Activated CD4-positive, alpha-beta T cell treated with anti-CD3 and anti-CD28 coated beads for 48 hours (primary cell): ENCODE measurements at regions not wholly inside any gene's neighbourhood (a gene's known extent, or its start where the extent isn't known, plus 50 kb on each side); places are given as distances from the start of the nearest gene placed in this dataset.
"Not testable (repeated sequence)": the region's sequence is repeated elsewhere in the genome, so short reads cannot be mapped to it uniquely, and the experiment has no call there.

Experiments
- DNase-seq: peaks from one replicate; pipeline ENCODE4 v3.0.0-alpha.2; 2020

DNA sequence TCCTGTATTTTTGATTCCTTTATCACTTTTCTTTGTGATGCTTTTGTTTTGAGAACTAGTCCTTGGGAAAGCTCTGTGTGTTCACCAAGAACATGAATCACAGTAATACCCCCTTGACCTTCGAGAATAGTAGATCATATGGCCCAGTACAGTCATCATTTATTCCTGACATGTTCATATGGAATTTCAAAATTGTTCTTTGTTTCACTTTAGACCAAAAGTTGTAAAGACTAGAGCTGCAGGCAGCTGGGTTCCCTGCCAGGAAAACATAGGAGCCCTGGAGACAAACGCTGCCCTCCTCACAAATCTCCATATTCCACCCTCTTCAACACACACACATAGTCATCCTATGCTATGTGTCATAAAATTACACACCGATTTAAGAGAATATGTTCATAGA, 621.2 kb upstream of the EYS start:
- DNase-seq = no peak

DNA sequence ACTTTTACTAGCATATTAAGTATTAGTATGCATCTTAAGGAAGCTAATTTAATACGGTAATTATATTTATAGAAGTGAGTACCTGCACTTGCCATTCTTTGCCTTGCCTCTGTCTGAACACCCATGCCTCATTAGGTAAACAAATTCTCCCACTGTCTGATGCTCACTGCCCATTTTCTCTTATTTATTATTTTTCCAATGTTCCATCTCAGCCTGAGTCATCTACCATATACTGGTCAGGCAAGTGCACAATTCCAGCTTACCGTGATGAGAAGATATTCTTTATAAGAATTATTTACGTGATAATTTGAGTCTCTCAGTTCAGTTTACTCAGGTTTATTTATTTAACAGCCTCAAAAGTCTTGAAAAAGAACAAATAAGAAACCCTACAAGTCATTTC, 619.2 kb upstream of the EYS start:
- no peak for DNase-seq

DNA sequence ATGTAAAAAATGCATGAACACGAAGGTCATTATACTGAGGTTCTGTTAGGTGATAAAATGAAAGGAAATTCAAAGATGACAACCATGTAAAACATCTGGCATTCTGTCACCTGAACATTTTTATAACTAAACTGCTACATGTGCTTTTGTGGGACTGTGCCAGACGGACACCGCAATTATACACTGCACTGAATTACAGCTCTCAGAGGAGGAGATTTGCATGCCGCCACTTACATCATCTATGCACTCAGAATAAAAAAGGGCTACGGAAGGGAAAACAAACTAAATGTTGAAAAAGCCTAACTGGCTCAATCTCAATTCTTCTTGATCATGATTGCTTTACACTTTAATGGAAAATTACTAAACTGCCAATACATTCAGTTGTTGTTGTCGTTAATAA, 614.0 kb upstream of the EYS start:
- DNase-seq = no peak

DNA sequence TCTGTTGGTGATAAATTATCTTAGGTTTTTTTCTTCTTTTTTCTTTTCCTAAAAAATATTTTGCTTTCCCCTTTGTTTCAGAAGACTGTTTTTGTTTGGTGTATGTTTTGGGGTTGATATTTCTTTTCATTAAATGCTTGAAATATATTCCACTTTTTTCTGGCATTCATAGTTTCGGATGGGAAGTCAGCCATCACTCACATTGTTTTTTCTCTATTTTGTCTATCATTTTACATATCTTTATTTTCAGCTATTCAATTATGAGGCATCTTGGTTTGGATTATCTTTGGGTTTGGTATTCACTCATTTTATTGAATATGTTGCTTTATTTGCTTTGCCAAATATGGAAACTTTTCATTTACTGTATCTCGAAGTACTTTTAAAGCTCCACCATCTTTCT, 600.5 kb upstream of the EYS start:
- DNase-seq = no peak

DNA sequence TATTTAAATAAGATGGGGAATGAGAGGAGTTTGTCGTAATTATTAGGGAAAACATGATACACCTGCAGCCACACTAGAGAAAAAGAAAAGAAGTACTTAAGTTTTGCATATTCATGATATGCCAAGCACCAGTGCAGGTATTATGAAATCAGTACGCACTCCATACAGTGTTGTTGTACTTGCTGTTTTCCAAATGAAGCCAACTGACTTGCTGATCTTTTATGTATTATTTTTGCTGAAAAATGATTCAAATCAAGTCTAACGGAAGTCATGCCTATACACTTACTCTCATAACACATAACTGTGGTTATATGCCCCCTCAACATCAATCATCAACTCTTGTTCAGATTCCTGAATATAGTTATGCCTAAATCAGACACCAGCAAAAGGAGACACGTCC, 584.9 kb upstream of the EYS start:
- no peak for DNase-seq

DNA sequence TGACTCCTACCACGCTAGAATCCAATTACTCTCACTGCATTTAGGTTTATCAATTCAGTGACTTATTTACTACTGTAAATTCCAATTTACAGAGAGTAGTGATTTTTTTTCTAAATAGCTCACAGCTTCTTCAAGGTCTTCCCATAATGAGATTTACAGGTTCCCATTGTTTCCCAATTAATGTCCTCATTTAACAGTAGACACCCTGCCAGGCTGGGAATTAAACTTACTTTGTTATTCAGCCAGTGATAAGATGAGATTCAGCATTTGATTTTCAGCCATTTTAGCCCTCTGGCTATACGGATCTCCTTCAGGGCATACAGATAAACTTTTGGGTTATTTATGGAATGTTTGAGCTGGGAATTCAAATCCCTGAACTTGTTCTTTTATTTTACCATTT, 582.9 kb upstream of the EYS start:
- no peak for DNase-seq

DNA sequence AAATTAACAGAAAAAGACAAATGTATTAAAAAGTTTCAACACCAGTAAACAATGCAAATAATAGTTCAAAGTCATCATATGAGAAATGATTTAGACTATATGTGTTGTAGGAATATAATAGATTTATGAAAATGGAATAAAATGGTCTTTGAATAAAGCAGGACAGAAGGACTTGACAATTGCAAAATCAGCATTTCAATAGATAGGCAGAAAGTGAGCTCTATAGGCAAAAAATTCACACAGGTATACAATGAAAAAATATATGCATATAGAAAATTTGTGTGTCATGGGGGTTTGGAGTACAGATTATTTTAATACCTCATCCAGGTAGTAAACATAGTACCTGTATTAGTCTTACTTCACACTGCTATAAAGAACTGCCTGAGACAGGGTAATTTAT, 571.1 kb upstream of the EYS start:
- DNase-seq = no peak

DNA sequence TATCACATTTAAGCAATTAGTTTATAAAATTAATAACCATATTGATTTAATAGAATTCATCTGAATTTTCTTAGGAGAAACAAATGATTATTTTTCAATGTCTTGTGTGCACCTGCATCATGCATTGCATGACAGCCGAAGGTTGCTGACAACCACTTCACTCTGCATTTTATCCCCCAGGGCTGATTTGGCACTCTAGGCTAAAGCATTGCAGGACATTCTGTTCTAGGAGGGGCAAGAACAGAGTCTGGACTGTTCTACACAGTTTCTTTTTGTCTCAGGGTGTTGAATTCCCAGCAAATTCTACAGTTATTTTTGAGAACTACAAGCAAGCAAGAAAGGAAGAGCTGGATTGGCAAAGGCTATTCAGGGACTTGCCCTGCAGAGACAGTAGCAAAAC, 570.4 kb upstream of the EYS start:
- DNase-seq = no peak

DNA sequence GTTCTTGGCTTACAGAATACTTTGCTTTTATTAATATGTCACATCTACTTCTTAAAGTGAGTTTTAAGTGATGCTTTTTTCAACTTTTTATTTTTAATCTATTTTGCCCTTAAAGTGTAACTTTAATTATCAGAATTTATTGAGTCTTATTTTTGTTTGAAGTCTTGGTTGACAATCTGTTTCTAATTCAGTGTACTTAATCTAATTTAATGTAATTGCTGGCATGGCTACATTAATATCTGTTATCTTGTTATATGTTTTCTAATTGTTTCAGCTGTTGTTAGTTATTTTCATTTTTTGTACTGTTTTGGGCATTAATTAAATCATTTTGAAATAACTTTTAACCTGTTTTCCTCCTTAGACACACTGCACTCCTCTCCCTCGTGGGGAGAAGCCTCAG, 558.7 kb upstream of the EYS start:
- DNase-seq = no peak

DNA sequence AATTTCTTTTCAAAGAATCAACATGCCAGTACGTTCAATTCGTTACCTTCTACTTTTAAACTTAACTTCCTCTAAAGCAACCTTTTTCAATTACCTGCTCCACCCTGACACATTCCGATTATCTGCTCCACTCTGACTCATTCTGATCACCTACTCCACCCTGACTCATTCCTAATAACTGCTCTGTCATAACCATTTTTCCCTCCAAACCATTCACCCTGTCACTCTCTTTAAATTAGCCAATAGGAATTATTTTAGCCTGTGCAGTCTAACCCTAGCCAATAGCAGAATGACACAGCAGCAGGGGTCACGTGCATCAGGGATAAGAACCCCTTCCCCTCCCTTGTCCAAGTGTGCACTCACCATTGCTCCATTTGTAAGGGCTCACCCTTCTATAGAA, 557.4 kb upstream of the EYS start:
- DNase-seq = no peak

DNA sequence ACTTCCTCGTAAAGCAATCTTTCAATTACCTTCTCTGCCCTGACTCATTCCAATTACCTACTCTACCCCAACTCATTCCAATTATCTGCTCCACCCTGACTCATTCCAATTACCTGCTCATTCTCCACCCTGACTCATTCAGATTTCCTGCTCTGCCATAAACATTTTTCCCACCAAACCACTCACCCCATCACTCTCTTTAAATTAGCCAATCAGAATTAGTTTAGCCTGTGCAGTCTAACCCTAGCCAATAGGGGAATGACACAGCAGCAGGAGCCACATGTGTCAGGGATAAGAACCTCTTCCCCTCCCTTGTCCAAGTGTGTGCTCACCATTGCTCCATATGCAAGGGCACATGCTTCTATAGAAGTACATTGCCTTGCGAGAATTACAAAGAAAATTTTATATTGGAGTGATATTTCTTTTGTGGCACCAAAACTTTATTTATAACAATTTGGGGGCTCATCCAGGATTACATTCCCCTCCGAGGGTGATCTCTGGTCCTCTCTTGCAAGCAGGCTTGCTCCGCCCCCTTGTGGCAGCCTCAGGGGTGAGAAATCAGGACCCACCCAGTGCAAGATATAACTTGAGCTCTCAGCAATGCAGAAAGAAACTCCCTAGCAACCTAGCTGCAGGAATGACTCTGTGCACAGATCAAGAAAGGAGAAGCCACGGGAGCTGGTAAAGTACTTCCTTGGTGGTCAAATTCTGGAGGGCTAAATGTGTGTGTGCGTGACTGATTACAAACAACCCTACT, 551.9 kb upstream of the EYS start:
- not testable (repeated sequence) for DNase-seq

DNA sequence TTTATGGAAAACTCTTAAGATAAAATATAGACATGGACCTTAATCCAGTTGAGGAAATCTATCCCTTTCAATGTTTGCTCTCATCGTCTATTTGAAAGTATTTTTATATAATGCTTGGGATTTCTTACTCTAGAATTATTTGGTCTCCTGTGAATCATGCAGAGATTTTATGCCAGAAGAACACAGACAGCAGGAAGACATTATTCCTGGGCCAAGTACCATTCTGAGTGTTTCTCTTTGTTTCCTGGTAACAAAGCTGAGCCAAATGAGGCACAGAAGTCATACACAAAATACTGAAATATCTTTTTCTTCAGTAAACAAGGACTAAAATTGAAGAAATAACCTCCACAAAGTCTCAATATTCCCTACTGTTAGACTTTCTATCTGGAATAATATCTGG, 538.2 kb upstream of the EYS start:
- DNase-seq = no peak

DNA sequence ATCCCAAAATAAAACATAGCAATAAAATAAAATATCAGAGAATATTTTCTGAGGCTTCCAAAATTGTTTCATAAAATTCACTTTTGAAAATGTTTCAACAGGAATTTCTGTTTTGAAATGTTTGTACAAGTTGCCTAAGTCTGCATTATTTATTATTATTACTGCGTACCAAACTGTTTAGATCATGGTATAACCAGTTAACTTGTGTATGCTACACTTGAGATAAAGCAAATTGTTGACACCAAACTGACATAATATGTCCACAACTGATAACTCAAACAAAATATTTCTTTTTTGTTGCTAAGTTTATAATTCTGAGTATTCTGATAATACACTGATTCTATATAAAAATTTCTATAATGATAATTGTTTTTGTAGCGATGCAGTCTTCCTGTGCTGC, 531.8 kb upstream of the EYS start:
- DNase-seq = no peak

DNA sequence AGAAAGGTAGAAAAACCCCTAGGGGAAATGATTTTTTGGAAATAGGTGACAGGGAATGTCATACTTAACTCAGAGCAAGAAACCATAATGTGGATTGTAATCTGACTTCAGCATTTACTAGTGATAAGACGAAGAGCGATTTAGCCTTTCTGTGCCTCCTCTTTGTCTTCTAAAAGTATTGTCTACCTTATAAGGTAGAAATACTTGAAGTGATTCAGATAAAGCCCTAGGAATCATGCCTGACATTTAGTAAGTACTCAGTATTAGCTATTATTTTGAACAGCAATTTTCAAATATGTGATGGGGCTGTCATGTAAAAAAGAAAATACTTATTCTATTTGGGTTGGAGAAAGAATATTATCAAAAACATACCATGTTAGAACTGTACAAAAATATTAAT, 525.9 kb upstream of the EYS start:
- no peak for DNase-seq

DNA sequence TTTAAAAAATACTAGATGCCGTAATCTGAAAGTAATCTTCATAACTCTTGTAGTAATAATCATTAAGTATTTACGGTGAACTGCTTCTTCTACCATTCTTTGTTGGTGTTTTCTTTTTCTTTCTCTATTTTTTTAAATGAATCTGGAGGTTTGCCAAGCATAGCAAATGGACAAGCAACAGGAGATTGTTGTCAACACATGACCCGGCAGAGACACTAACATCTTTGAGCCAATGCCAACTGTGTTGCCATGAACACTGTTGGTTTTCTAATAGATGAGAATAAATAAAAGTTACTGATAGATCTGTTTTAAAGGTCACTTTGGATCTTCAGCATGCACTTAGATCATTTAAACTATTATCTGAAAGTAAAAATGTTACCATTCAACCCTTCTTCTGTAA, 523.6 kb upstream of the EYS start:
- no peak for DNase-seq

DNA sequence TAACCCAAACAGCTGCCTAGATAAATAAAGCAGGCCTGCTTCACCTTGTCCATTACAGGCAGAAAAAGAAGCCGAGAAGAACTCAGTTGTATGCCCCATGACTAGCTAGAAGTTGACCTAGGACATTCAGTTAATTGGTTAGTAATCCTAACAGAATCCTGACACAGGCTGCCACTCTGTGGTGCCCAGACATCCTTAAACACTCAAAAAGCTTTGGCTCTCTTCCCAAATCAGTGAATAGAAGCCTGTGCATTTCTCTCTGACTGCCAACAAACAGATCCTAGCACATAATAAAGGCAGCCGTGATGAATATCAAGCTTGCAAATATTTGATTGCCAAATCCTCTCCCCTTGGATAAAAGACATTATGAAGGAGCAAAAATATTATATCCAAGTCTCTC, 519.1 kb upstream of the EYS start:
- no peak for DNase-seq

DNA sequence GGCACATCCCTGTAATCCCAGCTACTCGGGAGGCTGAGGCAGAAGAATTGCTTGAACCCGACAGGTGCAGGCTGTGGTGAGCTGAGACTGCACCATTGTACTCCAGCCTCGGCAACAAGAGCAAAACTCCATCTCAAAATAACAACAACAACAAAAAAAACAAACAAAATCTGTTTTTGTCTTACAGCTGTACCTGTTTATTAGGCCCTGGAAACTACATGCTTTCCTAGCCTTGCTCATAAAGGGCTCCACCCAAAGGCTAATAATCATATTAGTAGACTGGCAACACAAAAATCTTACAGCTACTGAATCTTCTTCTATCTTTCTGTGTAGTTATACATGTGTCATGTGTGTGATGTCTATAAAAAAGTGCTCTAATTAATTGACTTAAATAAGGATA, 503.9 kb upstream of the EYS start:
- no peak for DNase-seq

DNA sequence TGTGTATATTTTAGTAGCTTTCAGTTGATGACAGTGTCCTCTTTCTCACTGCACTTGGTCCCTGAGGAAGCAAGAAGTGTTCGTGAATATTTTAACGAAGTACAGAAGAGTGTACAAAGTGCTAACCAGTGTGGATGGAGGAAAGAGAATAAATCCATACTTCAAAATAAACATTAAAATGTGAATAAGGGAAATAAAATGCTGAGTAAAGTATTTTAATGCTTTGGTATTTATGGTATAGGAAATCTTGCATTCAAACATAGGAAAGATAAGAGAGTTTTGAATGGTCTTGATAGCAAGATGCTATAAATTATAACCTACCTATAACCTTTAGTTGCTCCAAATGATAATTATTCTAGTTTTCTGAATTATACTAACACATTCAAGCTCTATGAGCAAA, 493.4 kb upstream of the EYS start:
- DNase-seq = no peak

DNA sequence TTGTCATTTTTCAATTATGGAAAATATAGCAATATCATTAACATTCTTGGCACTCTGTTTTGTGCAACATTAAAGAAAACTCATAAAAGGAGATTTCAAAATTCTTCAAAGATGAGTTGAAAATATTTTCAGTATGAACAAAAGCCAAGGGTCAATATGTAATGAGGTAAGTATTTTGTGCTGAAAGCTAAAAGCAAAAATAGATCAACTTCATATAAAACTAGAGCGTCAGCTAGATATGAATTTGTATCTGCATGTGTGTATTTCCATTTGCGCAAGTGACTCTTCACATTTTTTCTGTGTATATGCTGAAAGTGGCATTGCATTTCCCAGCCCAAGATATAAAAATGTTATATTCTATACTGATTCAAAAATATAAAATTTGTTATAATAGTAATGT, 492.1 kb upstream of the EYS start:
- DNase-seq = no peak

DNA sequence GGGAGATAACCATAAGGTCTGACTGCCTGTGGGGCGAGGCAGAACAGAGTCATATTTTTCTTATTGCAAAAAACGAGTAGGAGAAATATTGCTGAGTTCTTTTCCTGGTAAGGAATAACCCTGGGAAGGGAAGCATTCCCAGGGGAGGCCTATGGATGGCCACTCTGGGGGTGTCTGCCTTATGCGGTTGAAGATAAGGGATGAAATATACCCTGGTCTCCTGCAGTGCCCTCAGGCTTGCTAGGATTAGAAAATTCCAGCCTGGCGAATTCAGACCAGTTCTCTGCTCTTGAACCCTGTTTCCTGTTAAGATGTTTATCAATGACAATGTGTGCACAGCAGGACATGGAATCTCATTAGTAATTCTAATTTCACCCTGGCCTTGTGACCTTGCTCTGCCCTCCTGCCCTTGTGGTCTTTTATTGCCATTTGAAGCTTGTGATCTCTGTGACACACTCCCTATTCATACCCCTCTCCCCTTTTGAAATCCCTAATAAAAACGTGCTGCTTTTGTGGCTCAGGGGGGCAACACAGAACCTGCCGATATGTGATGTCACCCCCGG, 491.1 kb upstream of the EYS start:
- no peak for DNase-seq

DNA sequence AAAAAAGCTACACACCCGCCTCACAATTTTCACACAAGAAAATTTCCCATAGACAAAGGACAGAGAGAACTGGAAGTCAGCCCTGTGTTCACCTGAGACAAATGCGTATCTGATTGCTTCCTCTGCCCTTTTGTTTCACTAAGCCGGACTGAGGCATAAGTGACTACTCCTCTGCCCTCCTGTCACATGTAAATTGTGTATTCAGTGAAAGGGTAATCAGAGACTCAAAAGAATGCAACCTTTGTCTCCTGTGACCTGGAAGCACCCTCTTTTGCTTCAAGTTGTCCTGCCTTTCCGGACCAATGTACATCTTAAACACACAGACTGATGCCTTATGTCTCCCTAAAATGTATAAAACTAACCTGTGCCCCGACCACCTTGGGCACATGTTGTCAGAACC, 483.8 kb upstream of the EYS start:
- no peak for DNase-seq

DNA sequence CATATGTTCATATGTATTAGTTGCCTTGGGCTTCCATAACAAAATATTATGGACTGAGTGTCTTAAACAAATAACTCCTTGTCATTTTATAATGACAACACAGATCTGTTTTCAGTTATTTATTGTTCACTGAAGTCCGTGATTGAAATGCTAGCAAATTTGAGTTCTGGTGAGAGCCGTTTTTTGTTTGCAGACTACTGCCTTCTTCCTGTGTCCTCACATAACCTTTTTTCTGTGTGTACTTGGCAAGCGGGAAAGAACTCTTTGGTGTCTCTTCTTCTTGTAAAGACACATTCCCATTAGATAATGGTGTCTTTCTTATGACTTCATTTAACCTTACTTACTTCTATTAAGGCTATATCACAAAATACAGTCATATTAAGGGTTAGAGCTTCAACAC, 482.9 kb upstream of the EYS start:
- DNase-seq = no peak

DNA sequence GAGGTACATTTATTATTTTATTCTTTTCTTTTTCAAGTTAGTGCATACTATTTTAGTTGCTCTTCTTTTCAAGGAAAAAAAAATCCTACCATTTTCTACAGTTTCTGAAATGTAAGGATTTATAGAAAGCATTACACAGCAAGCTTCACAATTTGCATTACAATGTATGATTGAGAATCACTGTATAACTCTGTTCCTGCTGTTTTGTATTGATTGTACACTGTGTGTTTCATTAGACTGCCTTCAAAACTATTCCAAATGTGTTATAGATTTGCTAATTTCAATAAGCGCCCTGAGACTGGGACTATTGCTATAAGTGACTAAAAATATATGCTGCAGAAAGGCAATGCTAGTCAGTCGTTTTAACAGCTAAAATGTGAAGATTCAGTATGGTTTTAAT, 479.7 kb upstream of the EYS start:
- no peak for DNase-seq

DNA sequence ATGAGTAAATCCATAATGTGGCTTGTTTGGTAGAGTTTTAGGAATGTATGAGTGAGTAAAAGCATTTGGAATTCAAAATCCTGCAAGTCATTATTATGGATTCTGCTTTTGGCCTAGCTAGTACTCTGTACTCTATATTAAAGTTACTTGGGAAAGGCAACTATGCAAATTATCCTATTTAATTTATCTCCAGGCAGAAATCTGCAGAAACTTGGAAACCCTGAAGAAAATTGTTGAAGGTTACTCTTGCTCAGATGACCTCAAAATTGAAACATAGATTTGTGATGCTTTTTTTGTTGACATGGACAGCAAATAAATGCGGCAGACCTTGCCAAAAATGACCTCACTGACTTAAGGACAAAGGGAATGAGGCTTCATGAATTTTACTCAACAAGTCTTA, 477.1 kb upstream of the EYS start:
- no peak for DNase-seq

DNA sequence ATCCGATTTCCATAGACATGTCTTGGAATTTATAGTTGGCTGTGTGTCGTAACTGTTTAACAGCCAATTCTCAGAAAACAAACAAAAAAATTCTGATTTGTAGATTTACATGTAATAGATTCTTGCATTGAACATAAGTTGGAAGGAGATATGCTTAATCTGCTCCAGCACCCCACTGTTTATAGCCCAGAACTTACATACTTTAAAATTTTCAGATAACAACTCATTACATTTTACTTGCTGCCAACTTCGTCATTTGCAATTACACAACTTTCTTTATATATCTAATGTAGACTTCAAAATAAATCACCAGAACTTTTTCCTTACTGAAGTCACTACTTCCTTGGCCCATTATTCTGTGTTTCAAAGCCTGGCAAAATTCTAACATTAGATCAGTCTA, 472.3 kb upstream of the EYS start:
- no peak for DNase-seq

DNA sequence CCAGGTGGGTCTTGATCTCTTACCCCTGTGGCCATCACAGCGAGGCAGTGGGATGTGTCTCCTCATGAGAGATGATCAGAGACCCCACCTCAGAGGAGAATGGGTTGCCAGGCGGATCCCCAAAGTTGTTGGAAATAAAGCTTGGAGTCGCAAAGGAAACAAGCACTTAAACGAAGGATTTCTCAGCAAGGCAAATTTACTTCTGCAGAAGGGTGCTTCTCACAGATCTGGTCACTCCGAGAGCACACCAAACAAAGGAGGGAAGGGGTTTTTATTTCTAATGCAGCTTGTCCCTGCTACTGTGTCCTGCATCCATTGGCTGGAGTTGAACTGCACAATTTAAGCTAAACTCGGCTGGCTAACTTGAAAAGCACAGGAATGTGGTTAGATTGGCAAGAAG, 466.6 kb upstream of the EYS start:
- no peak for DNase-seq
